H1 (cell line): ENCODE measurements at regions not wholly inside any gene's neighbourhood (a gene's known extent, or its start where the extent isn't known, plus 50 kb on each side); places are given as distances from the start of the nearest gene placed in this dataset.

Experiments used
- CTCF ChIA-PET: fragments of 300-600 bp; sonication (Branson Sonifier 250); formaldehyde crosslinking; loops from one replicate; lab custom pipeline; 2021; ENCODE audit not compliant: partially characterized antibody; lab: Charles Lee
- POLR2A ChIA-PET: fragments of 300-600 bp; sonication (Branson Sonifier 250); formaldehyde crosslinking; loops from one replicate; lab custom pipeline; 2021; ENCODE audit warnings: inconsistent platforms; ENCODE audit not compliant: partially characterized antibody; lab: Charles Lee
- DNase-seq, 2 experiments: peaks; one replicate each; pipeline versions ENCODE4 v3.0.0 to v3.0.0-alpha.2; 2010 to 2022; ENCODE audit warnings: low spot score in 2 of 2, low read depth in 1 of 2, mixed read lengths in 1 of 2
- FAIRE-seq: peaks from 2 replicates; lab custom pipeline; 2011; peaks lifted over from hg19 to GRCh38; lab: Jason Lieb, UNC
- H2AFZ ChIP-seq: 2 replicates; pipeline ENCODE4 v1.8.1; 2012; ENCODE audit warnings: low read length, inconsistent platforms
- H2AK5ac ChIP-seq: 2 replicates; pipeline ENCODE4 v1.6.1; 2013; ENCODE audit warnings: low read depth, low read length
- H2BK120ac ChIP-seq: replicated peaks from 2 replicates; pipeline ENCODE3; 2013; ENCODE audit warnings: low read depth, low read length, inconsistent platforms
- H2BK12ac ChIP-seq: 2 replicates; pipeline ENCODE4 v1.6.1; 2013; ENCODE audit warnings: low read depth, low read length
- H2BK15ac ChIP-seq: 2 replicates; pipeline ENCODE4 v1.6.1; 2013; ENCODE audit warnings: low read length
- H2BK20ac ChIP-seq: 2 replicates; pipeline ENCODE4 v1.6.1; 2013; ENCODE audit warnings: low read length
- H2BK5ac ChIP-seq: 2 replicates; pipeline ENCODE4 v1.6.1; 2013; ENCODE audit warnings: low read depth, low read length
- H3K14ac ChIP-seq: 2 replicates; pipeline ENCODE4 v1.6.1; 2013; ENCODE audit warnings: inconsistent platforms; ENCODE audit not compliant: insufficient read length
- H3K18ac ChIP-seq: 2 replicates; pipeline ENCODE4 v1.6.1; 2013; ENCODE audit warnings: low read length; ENCODE audit errors: extremely low read depth
- H3K23ac ChIP-seq: 2 replicates; pipeline ENCODE4 v1.6.1; 2013; ENCODE audit warnings: inconsistent platforms; ENCODE audit not compliant: insufficient read length
- H3K23me2 ChIP-seq: 2 replicates; pipeline ENCODE4 v1.6.1; 2013; ENCODE audit warnings: low read depth, low read length
- H3K27ac ChIP-seq: 2 replicates; pipeline ENCODE4 v1.6.1; 2011; ENCODE audit warnings: low read depth, low read length, inconsistent platforms
- H3K27me3 ChIP-seq, 4 experiments: replicated peaks in 1 of 4; 1 replicate in 1 of 4; 2 replicates in 3 of 4; pipeline versions ENCODE4 v1.6.1 to v1.8.1; 2011 to 2013; ENCODE audit warnings: low read length in 3 of 4, mild to moderate bottlenecking in 3 of 4, inconsistent platforms in 2 of 4, mixed read lengths in 2 of 4, moderate library complexity in 1 of 4; ENCODE audit not compliant: control insufficient read depth in 3 of 4, insufficient read depth in 3 of 4; ENCODE audit errors: extremely low read depth in 1 of 4
- H3K36me3 ChIP-seq, 4 experiments: 2 replicates each; pipeline versions ENCODE4 v1.6.1 to v1.8.1; 2011 to 2013; ENCODE audit warnings: mild to moderate bottlenecking in 4 of 4, low read length in 3 of 4, moderate library complexity in 2 of 4, control low read depth in 1 of 4, inconsistent platforms in 1 of 4; ENCODE audit not compliant: insufficient read depth in 4 of 4, control insufficient read depth in 2 of 4
- H3K4ac ChIP-seq: replicated peaks from 2 replicates; pipeline ENCODE3; 2013; ENCODE audit warnings: low read length, low read depth, mixed read lengths, inconsistent platforms; ENCODE audit not compliant: insufficient read length
- H3K4me1 ChIP-seq, 4 experiments: replicated peaks in 1 of 4; 1 replicate in 1 of 4; 2 replicates in 3 of 4; pipeline versions ENCODE4 v1.6.1 to v1.8.1; 2011 to 2013; ENCODE audit warnings: low read length in 3 of 4, inconsistent platforms in 2 of 4, mixed read lengths in 1 of 4; ENCODE audit not compliant: insufficient read depth in 4 of 4, control insufficient read depth in 3 of 4
- H3K4me2 ChIP-seq, 2 experiments: 2 replicates each; pipeline versions ENCODE4 v1.6.1 to v1.8.1; 2011 to 2013; ENCODE audit warnings: low read depth in 2 of 2, low read length in 2 of 2, control low read depth in 1 of 2, inconsistent platforms in 1 of 2, mild to moderate bottlenecking in 1 of 2; ENCODE audit not compliant: insufficient read depth in 1 of 2
- H3K4me3 ChIP-seq, 4 experiments: fragments of 200-600, 300-600 bp in 1 of 4; sonication (generic), shearing (Covaris generic), sonication (Bioruptor Twin) in 1 of 4; 2 replicates each; pipeline versions ENCODE4 v1.5.1 to v1.8.1; 2011 to 2016; ENCODE audit warnings: low read length in 4 of 4, low read depth in 3 of 4, control low read depth in 2 of 4, inconsistent platforms in 2 of 4, mild to moderate bottlenecking in 2 of 4, mixed read lengths in 1 of 4, moderate library complexity in 1 of 4; ENCODE audit not compliant: insufficient read depth in 2 of 4; ENCODE audit errors: extremely low read depth in 1 of 4
- H3K56ac ChIP-seq: replicated peaks from 2 replicates; pipeline ENCODE3; 2013; ENCODE audit warnings: low read depth, mild to moderate bottlenecking, mixed read lengths, low read length, inconsistent platforms; ENCODE audit not compliant: insufficient read length
- H3K79me1 ChIP-seq: 2 replicates; pipeline ENCODE4 v1.6.1; 2013; ENCODE audit warnings: low read depth, low read length, control low read depth
- H3K79me2 ChIP-seq, 2 experiments: 2 replicates each; pipeline versions ENCODE4 v1.6.1 to v1.8.1; 2012 to 2013; ENCODE audit warnings: low read length in 2 of 2, mild to moderate bottlenecking in 2 of 2, inconsistent platforms in 1 of 2; ENCODE audit not compliant: insufficient read depth in 2 of 2, control insufficient read depth in 1 of 2
- H3K9ac ChIP-seq, 4 experiments: replicated peaks in 1 of 4; 1 replicate in 1 of 4; 2 replicates in 3 of 4; pipeline versions ENCODE4 v1.6.1 to v1.8.1; 2011 to 2013; ENCODE audit warnings: low read depth in 3 of 4, low read length in 3 of 4, control low read depth in 2 of 4, mild to moderate bottlenecking in 2 of 4, moderate library complexity in 2 of 4, inconsistent platforms in 1 of 4; ENCODE audit errors: extremely low read depth in 1 of 4
- H3K9me3 ChIP-seq, 2 experiments: 2 replicates each; pipeline versions ENCODE4 v1.6.1 to v1.8.1; 2012 to 2013; ENCODE audit warnings: mild to moderate bottlenecking in 2 of 2, moderate library complexity in 2 of 2, control low read depth in 1 of 2, inconsistent platforms in 1 of 2, low read depth in 1 of 2, low read length in 1 of 2, mixed read lengths in 1 of 2; ENCODE audit not compliant: insufficient read depth in 2 of 2
- H4K20me1 ChIP-seq, 2 experiments: replicated peaks in 1 of 2; 2 replicates each; pipeline versions ENCODE3 to v1.8.1; 2011 to 2013; ENCODE audit warnings: inconsistent platforms in 2 of 2, low read length in 2 of 2, mild to moderate bottlenecking in 1 of 2; ENCODE audit not compliant: insufficient read depth in 2 of 2, control insufficient read depth in 1 of 2
- H4K5ac ChIP-seq: 2 replicates; pipeline ENCODE4 v1.6.1; 2013; ENCODE audit warnings: low read length, low read depth, mixed read lengths, inconsistent platforms; ENCODE audit not compliant: insufficient read length
- H4K8ac ChIP-seq: 2 replicates; pipeline ENCODE4 v1.8.0; 2013; ENCODE audit warnings: mild to moderate bottlenecking, moderate library complexity, low read length, inconsistent platforms; ENCODE audit not compliant: insufficient read depth; ENCODE audit errors: extremely low read depth
- H4K91ac ChIP-seq: replicated peaks from 2 replicates; pipeline ENCODE3; 2013; ENCODE audit warnings: low read length, mixed read lengths, inconsistent platforms; ENCODE audit not compliant: insufficient read length
- RNF2 ChIP-seq: fragments of 200-900, 300-1000 bp; sonication (generic); IDR thresholded peaks from 2 replicates; pipeline ENCODE4 v1.7.1; 2016; ENCODE audit warnings: borderline replicate concordance, low read depth, mild to moderate bottlenecking, antibody characterized with exemption, low read length; ENCODE audit not compliant: poor library complexity, severe bottlenecking; ENCODE audit errors: missing control alignments
- SP1 ChIP-seq: IDR thresholded peaks from 2 replicates; pipeline ENCODE4 v1.6.1; 2011; ENCODE audit warnings: low read depth, low read length
- WGBS, 2 experiments: shearing (Covaris generic) in 1 of 2; methylation state at CpG; one replicate each; pipeline versions ENCODE4 v1.1.6 to v1.1.7; 2013 to 2015; ENCODE audit warnings: low lambda C conversion rate in 2 of 2, mixed read lengths in 2 of 2, inconsistent platforms in 1 of 2, low coverage in 1 of 2, missing lambda C conversion rate in 1 of 2; ENCODE audit not compliant: insufficient replicate concordance in 2 of 2, insufficient coverage in 1 of 2, insufficient read length in 1 of 2; ENCODE audit errors: extremely low coverage in 1 of 2, missing lambda C conversion rate in 1 of 2; 5-methylcytosine and 5-hydroxymethylcytosine counted together

- Histone ChIP-seq H2BK20ac (no peak overlapping the region), H3K4me2 (no peak overlapping the region), H2BK12ac (no peak overlapping the region), H3K9ac (no peak overlapping the region), H3K23me2 (no peaks in the 10 kb centered on the region), H3K36me3 (no peaks in the 10 kb centered on the region), H4K8ac (no peak overlapping the region), H3K79me1 (no peaks in the 10 kb centered on the region), H3K56ac (no peak overlapping the region), H3K14ac (no peak overlapping the region), H4K20me1 (no peaks in the 10 kb centered on the region), H2AFZ (no peak overlapping the region), H3K27ac (no peak overlapping the region), H3K27me3 (no peaks in the 10 kb centered on the region), H4K91ac (no peak overlapping the region), H2BK120ac (no peak overlapping the region), H2BK5ac (no peak overlapping the region), H3K18ac (no peak overlapping the region), H3K4me1 (no peaks in the 10 kb centered on the region), H3K9me3 (no peaks in the 10 kb centered on the region), H2BK15ac (no peak overlapping the region), H4K5ac (no peak overlapping the region), H3K23ac (no peak overlapping the region), H3K79me2 (no peaks in the 10 kb centered on the region), H3K4me3 (no peak overlapping the region), H2AK5ac (no peak overlapping the region), H3K4ac (no peak overlapping the region)
- WGBS, 2 experiments, result 83% methylated on average over 1 of the region's 1 CpG; no CpG with 5 or more reads in 1 of the 2 experiments
- POLR2A ChIA-PET, result no interaction called here
- CTCF ChIA-PET, result no interaction called here
- no peak for DNase-seq
- FAIRE-seq, result no peak
- TF ChIP-seq RNF2 (no peak), SP1 (no peak)
These were observed 77.8 kb upstream of the XIST start for GRCh38 chrX:73930300-73930699.
